PC-3 (cell line): ENCODE measurements at regions not wholly inside any gene's neighbourhood (a gene's known extent, or its start where the extent isn't known, plus 50 kb on each side); places are given as distances from the start of the nearest gene placed in this dataset.

ENCODE experiments used
- ATAC-seq: fragments of 200-7000 bp; cut with Tn5 transposase; 2 replicates; pipeline ENCODE4 v1.9.1; 2020; ENCODE audit warnings: mild to moderate bottlenecking, moderate library complexity
- BruUV-seq: library from RNA; stranded (reverse); fragments of 400-500 nt; replicated peaks from 2 replicates; lab custom pipeline; 2021; lab: Mats Ljungman, UMichigan
- CTCF ChIA-PET: fragments of 300-600 bp; sonication (Branson Sonifier 250); formaldehyde crosslinking; loops from one replicate; lab custom pipeline; 2022; ENCODE audit warnings: antibody characterized with exemption; lab: Charles Lee
- POLR2A ChIA-PET: fragments of 300-600 bp; sonication (Branson Sonifier 250); formaldehyde crosslinking; loops from one replicate; lab custom pipeline; 2022; ENCODE audit warnings: antibody characterized with exemption; ENCODE audit not compliant: unreplicated experiment; lab: Charles Lee
- DNase-seq: peaks from one replicate; pipeline ENCODE4 v3.0.0-alpha.2; 2015
- H2AFZ ChIP-seq: fragments of 300-600 bp; sonication (generic); 2 replicates; pipeline ENCODE4 v1.6.0; 2016; ENCODE audit warnings: antibody characterized with exemption, low read length
- H3F3A ChIP-seq: fragments of 300-600 bp; sonication (generic); one replicate; pipeline ENCODE4 v1.6.0; 2017; ENCODE audit warnings: antibody characterized with exemption, low read length, control low read depth, mild to moderate bottlenecking; ENCODE audit not compliant: unreplicated experiment
- H3K27ac ChIP-seq: fragments of 300-600 bp; sonication (generic); 2 replicates; pipeline ENCODE4 v1.5.1; 2016; ENCODE audit warnings: mild to moderate bottlenecking, low read length
- H3K27me3 ChIP-seq: fragments of 300-600 bp; sonication (generic); 2 replicates; pipeline ENCODE4 v1.6.1; 2016; ENCODE audit warnings: low read length, mixed read lengths
- H3K36me3 ChIP-seq: fragments of 300-600 bp; sonication (generic); 2 replicates; pipeline ENCODE4 v1.6.1; 2016; ENCODE audit warnings: low read depth, mixed run types, low read length, mixed read lengths
- H3K4me1 ChIP-seq: fragments of 300-600 bp; sonication (generic); 2 replicates; pipeline ENCODE4 v1.5.1; 2016; ENCODE audit warnings: low read length; ENCODE audit not compliant: insufficient read depth
- H3K4me2 ChIP-seq: fragments of 300-600 bp; sonication (generic); 2 replicates; pipeline ENCODE4 v1.6.0; 2016; ENCODE audit warnings: low read length
- H3K4me3 ChIP-seq: fragments of 300-600 bp; sonication (generic); 2 replicates; pipeline ENCODE4 v1.5.1; 2016; ENCODE audit warnings: mild to moderate bottlenecking, low read length, mixed read lengths
- H3K79me2 ChIP-seq: fragments of 300-600 bp; sonication (generic); 2 replicates; pipeline ENCODE4 v1.6.1; 2017; ENCODE audit warnings: low read length, mixed read lengths
- H3K9ac ChIP-seq: fragments of 300-600 bp; sonication (generic); 2 replicates; pipeline ENCODE4 v1.6.0; 2016; ENCODE audit warnings: mild to moderate bottlenecking, low read length
- H3K9me2 ChIP-seq: fragments of 300-600 bp; sonication (generic); replicated peaks from 2 replicates; pipeline ENCODE4 v1.6.1; 2016; ENCODE audit warnings: mixed run types, low read length, mixed read lengths
- H3K9me3 ChIP-seq: fragments of 300-600 bp; sonication (generic); 2 replicates; pipeline ENCODE4 v1.6.1; 2016; ENCODE audit warnings: low read length, mixed read lengths
- H4K20me1 ChIP-seq: fragments of 300-600 bp; sonication (generic); 2 replicates; pipeline ENCODE4 v1.6.1; 2016; ENCODE audit warnings: low read length, mixed read lengths
- EZH2 ChIP-seq: fragments of 300-600 bp; sonication (generic); IDR thresholded peaks from one replicate; pipeline ENCODE4 v1.6.1; 2017; ENCODE audit warnings: antibody characterized with exemption, mild to moderate bottlenecking, low read length; ENCODE audit not compliant: unreplicated experiment
- EZH2phosphoT487 ChIP-seq: fragments of 300-600 bp; sonication (generic); IDR thresholded peaks from 2 replicates; pipeline ENCODE4 v1.6.1; 2018; ENCODE audit warnings: mild to moderate bottlenecking, antibody characterized with exemption, low read length, borderline replicate concordance
- intact Hi-C: fragments of 100-400 bp; cut with micrococcal nuclease; formaldehyde crosslinking; loops from 2 replicates; pipeline ENCODE4 v1.9.0; 2023
- TF ChIP-seq, protein P1 (sequence below): fragments of 300-600 bp; sonication (generic); conservative IDR thresholded peaks from 2 replicates; pipeline ENCODE4 v1.5.1; 2017; ENCODE audit warnings: antibody characterized with exemption, low read depth, mild to moderate bottlenecking, low read length

DNA sequence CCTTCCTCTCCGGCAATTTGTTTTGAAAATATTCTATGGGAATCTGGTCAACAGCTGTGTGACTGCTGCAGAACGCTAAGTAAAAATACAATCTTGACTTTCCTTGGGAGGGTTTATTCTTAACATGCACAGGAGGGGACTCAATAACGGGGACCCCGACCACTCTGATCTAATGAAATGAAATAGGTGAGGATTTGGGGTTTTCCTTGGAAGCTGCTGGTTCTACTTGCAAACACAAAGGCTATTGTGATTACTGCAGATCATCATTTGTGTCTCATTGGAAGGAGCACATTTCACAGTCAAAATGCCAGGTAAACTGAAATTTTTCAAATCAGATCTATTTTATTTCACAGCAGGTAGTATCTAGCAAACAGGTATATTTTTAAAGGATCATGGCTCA, 366.1 kb downstream of the SHANK2 start:
- no peaks in the 10 kb centered on the region for H3K36me3 ChIP-seq
- H3K79me2 ChIP-seq = no peaks in the 10 kb centered on the region
- intact Hi-C loops = no loop called here
- no peaks in the 10 kb centered on the region for H4K20me1 ChIP-seq
- H3K4me2 ChIP-seq = no peak overlapping the region
- no peaks in the 10 kb centered on the region for H3K9me2 ChIP-seq
- no TSS peak for BruUV-seq
- TF ChIP-seq EZH2phosphoT487 (no peak), EZH2 (no peak)
- TF ChIP-seq, protein P1, sequence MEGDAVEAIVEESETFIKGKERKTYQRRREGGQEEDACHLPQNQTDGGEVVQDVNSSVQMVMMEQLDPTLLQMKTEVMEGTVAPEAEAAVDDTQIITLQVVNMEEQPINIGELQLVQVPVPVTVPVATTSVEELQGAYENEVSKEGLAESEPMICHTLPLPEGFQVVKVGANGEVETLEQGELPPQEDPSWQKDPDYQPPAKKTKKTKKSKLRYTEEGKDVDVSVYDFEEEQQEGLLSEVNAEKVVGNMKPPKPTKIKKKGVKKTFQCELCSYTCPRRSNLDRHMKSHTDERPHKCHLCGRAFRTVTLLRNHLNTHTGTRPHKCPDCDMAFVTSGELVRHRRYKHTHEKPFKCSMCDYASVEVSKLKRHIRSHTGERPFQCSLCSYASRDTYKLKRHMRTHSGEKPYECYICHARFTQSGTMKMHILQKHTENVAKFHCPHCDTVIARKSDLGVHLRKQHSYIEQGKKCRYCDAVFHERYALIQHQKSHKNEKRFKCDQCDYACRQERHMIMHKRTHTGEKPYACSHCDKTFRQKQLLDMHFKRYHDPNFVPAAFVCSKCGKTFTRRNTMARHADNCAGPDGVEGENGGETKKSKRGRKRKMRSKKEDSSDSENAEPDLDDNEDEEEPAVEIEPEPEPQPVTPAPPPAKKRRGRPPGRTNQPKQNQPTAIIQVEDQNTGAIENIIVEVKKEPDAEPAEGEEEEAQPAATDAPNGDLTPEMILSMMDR = no peak
- no peak overlapping the region for H3K27ac ChIP-seq
- no peak overlapping the region for H3K4me3 ChIP-seq
- ChIA-PET POLR2A (no interaction called here), CTCF (no interaction called here)
- H3F3A ChIP-seq = no peaks in the 10 kb centered on the region
- no peak for ATAC-seq
- no peaks in the 10 kb centered on the region for H3K27me3 ChIP-seq
- no peak for DNase-seq
- H3K9me3 ChIP-seq = no peaks in the 10 kb centered on the region
- H3K4me1 ChIP-seq = no peaks in the 10 kb centered on the region
- no peak overlapping the region for H3K9ac ChIP-seq
- H2AFZ ChIP-seq = no peak overlapping the region

DNA sequence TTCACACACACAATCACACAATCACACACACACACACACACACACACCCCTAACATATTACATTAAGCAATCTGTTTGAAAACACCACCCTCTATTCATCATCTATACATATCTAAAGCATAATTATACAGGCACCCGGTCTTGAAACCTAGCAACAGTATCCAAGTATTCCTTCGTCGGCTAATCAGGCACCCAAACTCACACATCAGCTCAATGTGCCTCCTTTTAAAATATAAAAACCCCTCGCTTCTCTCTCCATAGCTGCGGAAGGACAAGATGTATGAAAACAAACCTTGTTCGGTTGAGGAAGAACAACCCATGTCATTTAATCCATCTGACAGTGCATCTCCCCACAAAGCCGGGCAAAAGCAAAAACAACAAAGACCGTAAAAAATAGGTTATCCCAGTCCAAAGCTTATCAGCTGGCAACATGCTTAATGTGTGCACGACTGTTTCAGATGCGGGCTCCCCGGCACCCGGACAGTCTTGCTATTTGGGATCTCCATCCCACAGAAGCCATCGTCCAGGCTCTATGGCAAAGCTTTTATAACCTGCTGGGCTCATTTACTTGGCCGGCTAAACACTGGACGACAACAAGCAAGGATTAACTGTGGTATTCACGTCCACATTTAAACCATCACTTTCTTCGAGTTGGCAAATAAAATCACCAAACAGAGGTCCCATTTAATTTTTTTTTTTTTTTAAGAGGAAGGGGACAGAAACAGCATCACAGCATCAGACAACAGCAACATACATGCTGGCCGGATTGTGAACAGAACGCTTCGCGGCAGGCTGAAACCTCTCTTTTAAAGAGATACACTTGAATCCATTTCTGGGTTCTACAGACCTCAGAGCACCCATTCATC, 365.5 kb downstream of the SHANK2 start:
- no peak for ATAC-seq
- Histone ChIP-seq H3K4me2 (no peak overlapping the region), H3K79me2 (no peaks in the 10 kb centered on the region), H3K36me3 (no peaks in the 10 kb centered on the region), H3K4me1 (no peaks in the 10 kb centered on the region), H3K27ac (no peak overlapping the region), H3F3A (no peaks in the 10 kb centered on the region), H3K9me2 (no peaks in the 10 kb centered on the region), H2AFZ (no peak overlapping the region), H4K20me1 (no peaks in the 10 kb centered on the region), H3K9me3 (no peaks in the 10 kb centered on the region), H3K9ac (no peak overlapping the region), H3K27me3 (no peaks in the 10 kb centered on the region), H3K4me3 (no peak overlapping the region)
- no TSS peak for BruUV-seq
- ChIA-PET CTCF (interaction anchor here (0.6 kb wide), 1 partner anchor 12 kb away, joined by 4 read pairs; no protein-coding TSS in a partner anchor), POLR2A (no interaction called here)
- intact Hi-C loops = no loop called here
- no peak for DNase-seq
- no peak for TF ChIP-seq EZH2phosphoT487
- TF ChIP-seq EZH2 = no peak
- TF ChIP-seq, protein P1 = no peak

DNA sequence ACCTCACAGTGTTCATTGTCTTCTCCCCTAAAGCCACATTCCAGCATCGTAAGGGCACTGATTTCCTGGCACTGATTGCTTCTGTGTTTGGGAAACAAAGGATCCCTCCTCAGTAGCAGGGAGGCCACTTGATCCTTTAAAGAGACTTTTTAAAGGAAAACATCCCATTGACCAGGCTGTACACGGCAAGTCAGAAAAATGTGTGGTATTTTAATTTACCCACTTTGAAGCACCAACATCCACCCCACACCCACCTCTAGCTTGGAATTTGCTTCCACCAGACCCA, 364.9 kb downstream of the SHANK2 start:
- Histone ChIP-seq H3K4me3 (no peak overlapping the region), H3K4me1 (no peaks in the 10 kb centered on the region), H2AFZ (no peak overlapping the region), H3K4me2 (no peak overlapping the region), H3K27ac (no peak overlapping the region), H3K36me3 (no peaks in the 10 kb centered on the region), H4K20me1 (no peaks in the 10 kb centered on the region), H3F3A (no peaks in the 10 kb centered on the region), H3K9me2 (no peaks in the 10 kb centered on the region), H3K9me3 (no peaks in the 10 kb centered on the region), H3K79me2 (no peaks in the 10 kb centered on the region), H3K27me3 (no peaks in the 10 kb centered on the region), H3K9ac (no peak overlapping the region)
- no TSS peak for BruUV-seq
- TF ChIP-seq, protein P1 = no peak
- TF ChIP-seq EZH2 = no peak
- no peak for TF ChIP-seq EZH2phosphoT487
- CTCF ChIA-PET = interaction anchor here (0.6 kb wide), 1 partner anchor 12 kb away, joined by 4 read pairs; no protein-coding TSS in a partner anchor
- POLR2A ChIA-PET = no interaction called here
- DNase-seq (no peak), ATAC-seq (no peak)
- intact Hi-C loops = no loop called here
